ENCODE measurements at regions not wholly inside any gene's neighbourhood (a gene's known extent, or its start where the extent isn't known, plus 50 kb on each side); places are given as distances from the start of the nearest gene placed in this dataset.

GRCh38 chr2:187165936-187166610 is 282.0 kb downstream of the CALCRL start:
- no peaks in the 10 kb centered on the region for H3K9me3 ChIP-seq
- no peak for TF ChIP-seq CTCF (IDR thresholded peaks at IDR 0.05; ENCODE audit: low read depth, low read length)
- H3K4me1 ChIP-seq: no peaks in the 10 kb centered on the region
- H3K27me3 ChIP-seq: no peaks in the 10 kb centered on the region
- H3K36me3 ChIP-seq: no peaks in the 10 kb centered on the region
- no peak for DNase-seq
- H3K4me3 ChIP-seq (ENCODE audit: low read depth, low read length): no peak overlapping the region

- H3K9me3 ChIP-seq: no peaks in the 10 kb centered on the region
- H3K27me3 ChIP-seq: no peaks in the 10 kb centered on the region
- H3K36me3 ChIP-seq: no peaks in the 10 kb centered on the region
- no peak for TF ChIP-seq CTCF (IDR thresholded peaks at IDR 0.05; ENCODE audit: low read depth, low read length)
- no peaks in the 10 kb centered on the region for H3K4me1 ChIP-seq
- no peak overlapping the region for H3K4me3 ChIP-seq (ENCODE audit: low read depth, low read length)
- DNase-seq: no peak
These were observed 289.6 kb downstream of the CALCRL start for GRCh38 chr2:187158452-187158851.

- Histone ChIP-seq H3K36me3 (no peaks in the 10 kb centered on the region), H3K9me3 (no peaks in the 10 kb centered on the region), H3K27me3 (no peaks in the 10 kb centered on the region), H3K4me3 (ENCODE audit: low read depth, low read length) (no peak overlapping the region), H3K4me1 (no peaks in the 10 kb centered on the region)
- no peak for DNase-seq
- TF ChIP-seq CTCF (IDR thresholded peaks at IDR 0.05; ENCODE audit: low read depth, low read length): no peak
These were observed 291.0 kb downstream of the CALCRL start for GRCh38 chr2:187157046-187157445.

- Histone ChIP-seq H3K36me3 (no peaks in the 10 kb centered on the region), H3K4me3 (ENCODE audit: low read depth, low read length) (no peak overlapping the region), H3K9me3 (no peaks in the 10 kb centered on the region), H3K27me3 (no peaks in the 10 kb centered on the region), H3K4me1 (no peaks in the 10 kb centered on the region)
- no peak for DNase-seq
- no peak for TF ChIP-seq CTCF (IDR thresholded peaks at IDR 0.05; ENCODE audit: low read depth, low read length)
These were observed 292.6 kb downstream of the CALCRL start for GRCh38 chr2:187155476-187155875.

- Histone ChIP-seq H3K27me3 (no peaks in the 10 kb centered on the region), H3K36me3 (no peaks in the 10 kb centered on the region), H3K4me3 (ENCODE audit: low read depth, low read length) (no peak overlapping the region), H3K9me3 (no peaks in the 10 kb centered on the region), H3K4me1 (no peaks in the 10 kb centered on the region)
- TF ChIP-seq CTCF (IDR thresholded peaks at IDR 0.05; ENCODE audit: low read depth, low read length): no peak
- no peak for DNase-seq
These were observed 297.4 kb downstream of the CALCRL start for GRCh38 chr2:187150670-187151069.

GRCh38 chr2:187148059-187148714 is 299.2 kb upstream of the ZSWIM2 start:
- no peak for DNase-seq
- H3K4me3 ChIP-seq (ENCODE audit: low read depth, low read length): no peak overlapping the region
- H3K27me3 ChIP-seq: no peaks in the 10 kb centered on the region
- H3K36me3 ChIP-seq: no peaks in the 10 kb centered on the region
- H3K9me3 ChIP-seq: no peaks in the 10 kb centered on the region
- no peak for TF ChIP-seq CTCF (IDR thresholded peaks at IDR 0.05; ENCODE audit: low read depth, low read length)
- H3K4me1 ChIP-seq: no peaks in the 10 kb centered on the region

All from BE2C (cell line).